ENCODE measurements at regions not wholly inside any gene's neighbourhood (a gene's known extent, or its start where the extent isn't known, plus 50 kb on each side); places are given as distances from the start of the nearest gene placed in this dataset.
"Not testable (repeated sequence)": the region's sequence is repeated elsewhere in the genome, so short reads cannot be mapped to it uniquely, and the experiment has no call there.

- Mint-ChIP-seq H3K27me3 (no peaks in the 10 kb centered on the region), H3K9me3 (no peaks in the 10 kb centered on the region)
These were observed 149.3 kb upstream of the LRFN5 start for GRCh38 chr14:41457393-41457792.

GRCh38 chr14:41449066-41449465, 157.6 kb upstream of the LRFN5 start:
- H3K27me3 Mint-ChIP-seq: no peaks in the 10 kb centered on the region
- H3K4me1 Mint-ChIP-seq: no peaks in the 10 kb centered on the region
- H3K9me3 Mint-ChIP-seq: peaks cover 0 to 4% of the 10 kb centered on the region in 2 donors
- no peak for DNase-seq
- H3K4me3 Mint-ChIP-seq: no peak overlapping the region
- H3K27ac Mint-ChIP-seq: no peak overlapping the region
- no peak for ATAC-seq

More at GRCh38 chr14:41457393-41457792, 149.3 kb upstream of the LRFN5 start:
- ATAC-seq (no peak), DNase-seq (no peak)
- Mint-ChIP-seq H3K4me3 (no peak overlapping the region), H3K4me1 (no peaks in the 10 kb centered on the region), H3K27ac (no peak overlapping the region)

GRCh38 chr14:41446008-41446407, 160.7 kb upstream of the LRFN5 start:
- no peaks in the 10 kb centered on the region for H3K4me1 Mint-ChIP-seq

GRCh38 chr14:41423503-41423902, 183.2 kb upstream of the LRFN5 start:
- Mint-ChIP-seq H3K4me1 (no peaks in the 10 kb centered on the region), H3K27me3 (no peaks in the 10 kb centered on the region), H3K4me3 (no peak overlapping the region), H3K9me3 (no peaks in the 10 kb centered on the region), H3K27ac (no peak overlapping the region)
- no peak for ATAC-seq
- no peak for DNase-seq

More at GRCh38 chr14:41446008-41446407, 160.7 kb upstream of the LRFN5 start:
- DNase-seq (no peak), ATAC-seq (no peak)
- no peaks in the 10 kb centered on the region for H3K9me3 Mint-ChIP-seq
- no peaks in the 10 kb centered on the region for H3K27me3 Mint-ChIP-seq
- no peak overlapping the region for H3K27ac Mint-ChIP-seq
- no peak overlapping the region for H3K4me3 Mint-ChIP-seq

GRCh38 chr14:41421308-41421707, 185.4 kb upstream of the LRFN5 start:
- DNase-seq, ATAC-seq, H3K4me3 Mint-ChIP-seq, H3K4me1 Mint-ChIP-seq, H3K9me3 Mint-ChIP-seq, H3K27me3 Mint-ChIP-seq, H3K27ac Mint-ChIP-seq: not testable (repeated sequence)

GRCh38 chr14:41419709-41420108, 187.0 kb upstream of the LRFN5 start:
- Mint-ChIP-seq H3K4me1 (no peaks in the 10 kb centered on the region), H3K9me3 (no peaks in the 10 kb centered on the region), H3K4me3 (no peak overlapping the region), H3K27ac (no peak overlapping the region), H3K27me3 (no peaks in the 10 kb centered on the region)
- no peak for ATAC-seq
- no peak for DNase-seq

GRCh38 chr14:41418851-41419250, 187.8 kb upstream of the LRFN5 start:
- no peaks in the 10 kb centered on the region for H3K27me3 Mint-ChIP-seq
- no peaks in the 10 kb centered on the region for H3K9me3 Mint-ChIP-seq
- no peaks in the 10 kb centered on the region for H3K4me1 Mint-ChIP-seq
- H3K4me3 Mint-ChIP-seq: no peak overlapping the region
- DNase-seq (no peak), ATAC-seq (no peak)
- H3K27ac Mint-ChIP-seq: no peak overlapping the region

GRCh38 chr14:41409806-41410205, 196.9 kb upstream of the LRFN5 start:
- Mint-ChIP-seq H3K4me1 (no peaks in the 10 kb centered on the region), H3K9me3 (peaks cover 0 to 6% of the 10 kb centered on the region in 2 donors), H3K27me3 (no peaks in the 10 kb centered on the region), H3K27ac (no peak overlapping the region), H3K4me3 (no peak overlapping the region)
- DNase-seq: no peak
- ATAC-seq: no peak

- no peak for DNase-seq
- H3K4me3 Mint-ChIP-seq: no peak overlapping the region
- H3K27ac Mint-ChIP-seq: no peak overlapping the region
- H3K9me3 Mint-ChIP-seq: peaks cover 0 to 6% of the 10 kb centered on the region in 2 donors
- ATAC-seq: no peak
- H3K27me3 Mint-ChIP-seq: no peaks in the 10 kb centered on the region
- no peaks in the 10 kb centered on the region for H3K4me1 Mint-ChIP-seq
These were observed 202.6 kb upstream of the LRFN5 start for GRCh38 chr14:41404126-41404525.

GRCh38 chr14:41403360-41403759, 203.3 kb upstream of the LRFN5 start:
- Mint-ChIP-seq H3K4me3 (no peak overlapping the region), H3K4me1 (no peaks in the 10 kb centered on the region), H3K27me3 (no peaks in the 10 kb centered on the region), H3K9me3 (peaks cover 0 to 6% of the 10 kb centered on the region in 2 donors), H3K27ac (no peak overlapping the region)
- DNase-seq (no peak), ATAC-seq (no peak)

GRCh38 chr14:41397926-41398325, 208.8 kb upstream of the LRFN5 start:
- no peak for DNase-seq
- Mint-ChIP-seq H3K4me3 (no peak overlapping the region), H3K27me3 (no peaks in the 10 kb centered on the region), H3K9me3 (no peaks in the 10 kb centered on the region), H3K4me1 (no peaks in the 10 kb centered on the region), H3K27ac (no peak overlapping the region)
- no peak for ATAC-seq

GRCh38 chr14:41393512-41393911, 213.2 kb upstream of the LRFN5 start:
- DNase-seq: no peak
- Mint-ChIP-seq H3K27ac (no peak overlapping the region), H3K9me3 (no peaks in the 10 kb centered on the region), H3K27me3 (no peaks in the 10 kb centered on the region), H3K4me3 (no peak overlapping the region), H3K4me1 (no peaks in the 10 kb centered on the region)
- ATAC-seq: no peak

- Mint-ChIP-seq H3K27me3 (no peaks in the 10 kb centered on the region), H3K4me1 (no peaks in the 10 kb centered on the region), H3K27ac (no peak overlapping the region), H3K9me3 (no peaks in the 10 kb centered on the region), H3K4me3 (no peak overlapping the region)
- ATAC-seq (no peak), DNase-seq (no peak)
These were observed 214.4 kb upstream of the LRFN5 start for GRCh38 chr14:41392226-41392625.

GRCh38 chr14:41389355-41389754, 217.3 kb upstream of the LRFN5 start:
- no peak overlapping the region for H3K27ac Mint-ChIP-seq
- no peak overlapping the region for H3K4me3 Mint-ChIP-seq
- ATAC-seq: no peak
- no peaks in the 10 kb centered on the region for H3K9me3 Mint-ChIP-seq
- H3K27me3 Mint-ChIP-seq: no peaks in the 10 kb centered on the region
- no peaks in the 10 kb centered on the region for H3K4me1 Mint-ChIP-seq
- no peak for DNase-seq

- DNase-seq (no peak), ATAC-seq (no peak)
- Mint-ChIP-seq H3K27ac (no peak overlapping the region), H3K27me3 (no peaks in the 10 kb centered on the region), H3K9me3 (peaks cover 0 to 6% of the 10 kb centered on the region in 2 donors), H3K4me3 (no peak overlapping the region), H3K4me1 (no peaks in the 10 kb centered on the region)
These were observed 220.9 kb upstream of the LRFN5 start for GRCh38 chr14:41385797-41386196.

GRCh38 chr14:41380017-41380416, 226.7 kb upstream of the LRFN5 start:
- ATAC-seq (no peak), DNase-seq (no peak)
- Mint-ChIP-seq H3K27ac (no peak overlapping the region), H3K4me3 (no peak overlapping the region), H3K27me3 (no peaks in the 10 kb centered on the region), H3K4me1 (no peaks in the 10 kb centered on the region), H3K9me3 (peaks cover 2 to 6% of the 10 kb centered on the region in 2 donors)

- no peak for ATAC-seq
- Mint-ChIP-seq H3K27ac (no peak overlapping the region), H3K4me1 (no peaks in the 10 kb centered on the region), H3K4me3 (no peak overlapping the region), H3K9me3 (peaks cover 0 to 14% of the 10 kb centered on the region in 2 donors), H3K27me3 (no peaks in the 10 kb centered on the region)
- no peak for DNase-seq
These were observed 228.2 kb upstream of the LRFN5 start for GRCh38 chr14:41378526-41378925.

All from stimulated activated naive CD8-positive, alpha-beta T cell treated with anti-CD3 and anti-CD28 coated beads, Interleukin-15, amount 100 ng/mL, for 72 hours (primary cell).